DMS 273 (cell line): ENCODE measurements at regions not wholly inside any gene's neighbourhood (a gene's known extent, or its start where the extent isn't known, plus 50 kb on each side); places are given as distances from the start of the nearest gene placed in this dataset.

Experiments
- DNase-seq: peaks from one replicate; lab custom pipeline; 2025; ENCODE audit not compliant: unreplicated experiment; lab: John Stamatoyannopoulos, UW

- DNase-seq = no peak
These were observed 352.0 kb upstream of the POU3F3 start for GRCh38 chr2:104501929-104502328.

GRCh38 chr2:104502901-104503300 is 351.0 kb upstream of the POU3F3 start:
- no peak for DNase-seq

- no peak for DNase-seq
These were observed 349.4 kb upstream of the POU3F3 start for GRCh38 chr2:104504331-104505073.

GRCh38 chr2:104518256-104518655 is 335.7 kb upstream of the POU3F3 start:
- DNase-seq = no peak

- peak; percentile 30 for DNase-seq
These were observed 332.7 kb upstream of the POU3F3 start for GRCh38 chr2:104521247-104521646.

- DNase-seq = no peak
These were observed 330.0 kb upstream of the POU3F3 start for GRCh38 chr2:104523921-104524320.

- no peak for DNase-seq
These were observed 325.8 kb upstream of the POU3F3 start for GRCh38 chr2:104528101-104528500.

GRCh38 chr2:104531122-104531521 is 322.8 kb upstream of the POU3F3 start:
- DNase-seq = no peak

- no peak for DNase-seq
These were observed 316.8 kb upstream of the POU3F3 start for GRCh38 chr2:104537116-104537515.

GRCh38 chr2:104538077-104538476 is 315.8 kb upstream of the POU3F3 start:
- no peak for DNase-seq

- DNase-seq = no peak
These were observed 314.3 kb upstream of the POU3F3 start for GRCh38 chr2:104539649-104540048.

- no peak for DNase-seq
These were observed 308.9 kb upstream of the POU3F3 start for GRCh38 chr2:104545055-104545454.

- DNase-seq = no peak
These were observed 307.4 kb upstream of the POU3F3 start for GRCh38 chr2:104546537-104546936.

GRCh38 chr2:104547221-104547620 is 306.7 kb upstream of the POU3F3 start:
- no peak for DNase-seq

- no peak for DNase-seq
These were observed 292.7 kb upstream of the POU3F3 start for GRCh38 chr2:104561251-104561650.

- DNase-seq = no peak
These were observed 291.4 kb upstream of the POU3F3 start for GRCh38 chr2:104562537-104562936.

- no peak for DNase-seq
These were observed 290.4 kb upstream of the POU3F3 start for GRCh38 chr2:104563398-104563996.

GRCh38 chr2:104568247-104568646 is 285.7 kb upstream of the POU3F3 start:
- DNase-seq = no peak

GRCh38 chr2:104570259-104570658 is 283.7 kb upstream of the POU3F3 start:
- no peak for DNase-seq

GRCh38 chr2:104572834-104573233 is 281.1 kb upstream of the POU3F3 start:
- no peak for DNase-seq

- DNase-seq = no peak
These were observed 279.5 kb upstream of the POU3F3 start for GRCh38 chr2:104574367-104574766.

GRCh38 chr2:104577143-104577542 is 276.8 kb upstream of the POU3F3 start:
- DNase-seq = no peak

- DNase-seq = no peak
These were observed 271.4 kb upstream of the POU3F3 start for GRCh38 chr2:104582471-104582870.
